Neural progenitor cell (in vitro differentiated cells): ENCODE measurements at regions not wholly inside any gene's neighbourhood (a gene's known extent, or its start where the extent isn't known, plus 50 kb on each side); places are given as distances from the start of the nearest gene placed in this dataset.

Experiments used
- DNase-seq: peaks from one replicate; pipeline ENCODE4 v3.0.0-alpha.2; 2016; ENCODE audit warnings: low spot score
- H2AFZ ChIP-seq: fragments of 200-600 bp; sonication (generic); replicated peaks from 2 replicates; pipeline ENCODE4 v1.6.1; 2016; ENCODE audit warnings: antibody characterized with exemption
- H3F3A ChIP-seq: fragments of 200-600 bp; sonication (generic); 2 replicates; pipeline ENCODE4 v1.6.1; 2016; ENCODE audit warnings: antibody characterized with exemption, low read depth
- H3K27ac ChIP-seq: fragments of 200-600 bp; sonication (generic); 2 replicates; pipeline ENCODE4 v1.5.1; 2016; ENCODE audit warnings: mild to moderate bottlenecking
- H3K27me3 ChIP-seq: fragments of 200-600 bp; sonication (generic); 2 replicates; pipeline ENCODE4 v1.6.1; 2016; ENCODE audit warnings: mild to moderate bottlenecking, moderate library complexity
- H3K36me3 ChIP-seq: fragments of 200-600 bp; sonication (generic); 2 replicates; pipeline ENCODE4 v1.5.1; 2016
- H3K4me1 ChIP-seq: fragments of 200-600 bp; sonication (generic); 2 replicates; pipeline ENCODE4 v1.6.1; 2016; ENCODE audit warnings: mixed run types
- H3K4me2 ChIP-seq: fragments of 200-600 bp; sonication (generic); 2 replicates; pipeline ENCODE4 v1.6.1; 2016
- H3K4me3 ChIP-seq: fragments of 200-600 bp; sonication (generic); 2 replicates; pipeline ENCODE4 v1.5.1; 2016
- H3K79me2 ChIP-seq: fragments of 200-600 bp; sonication (generic); 2 replicates; pipeline ENCODE4 v1.6.1; 2016; ENCODE audit warnings: low read depth
- H3K9ac ChIP-seq: fragments of 200-600 bp; sonication (generic); 2 replicates; pipeline ENCODE4 v1.6.1; 2016
- H3K9me3 ChIP-seq: fragments of 200-600 bp; sonication (generic); 2 replicates; pipeline ENCODE4 v1.5.1; 2016; ENCODE audit warnings: low read depth
- H4K20me1 ChIP-seq: fragments of 200-600 bp; sonication (generic); 2 replicates; pipeline ENCODE4 v1.6.1; 2016; ENCODE audit warnings: low read depth
- H3K27ac Mint-ChIP-seq: 3 replicates; pipeline ENCODE4 v1.8.0; 2021; ENCODE audit warnings: mixed read lengths
- H3K27me3 Mint-ChIP-seq: 2 replicates; pipeline ENCODE4 v1.8.0; 2022; ENCODE audit warnings: low read depth, mild to moderate bottlenecking, inconsistent platforms, moderate library complexity, mixed read lengths; ENCODE audit not compliant: insufficient read depth
- H3K36me3 Mint-ChIP-seq: 3 replicates; pipeline ENCODE4 v1.8.0; 2021; ENCODE audit warnings: mixed read lengths
- H3K4me1 Mint-ChIP-seq: 3 replicates; pipeline ENCODE4 v1.8.0; 2021; ENCODE audit warnings: mixed read lengths
- H3K4me3 Mint-ChIP-seq: 3 replicates; pipeline ENCODE4 v1.8.0; 2021; ENCODE audit warnings: mild to moderate bottlenecking, moderate library complexity, mixed read lengths
- H3K9me3 Mint-ChIP-seq: 3 replicates; pipeline ENCODE4 v1.8.0; 2020; ENCODE audit warnings: mixed read lengths
- EZH2 ChIP-seq: fragments of 200-600 bp; sonication (generic); IDR thresholded peaks from 2 replicates; pipeline ENCODE4 v1.6.1; 2017; ENCODE audit warnings: antibody characterized with exemption, mild to moderate bottlenecking, moderate library complexity
- EZH2phosphoT487 ChIP-seq: fragments of 200-600 bp; sonication (generic); IDR thresholded peaks from 2 replicates; pipeline ENCODE4 v1.6.1; 2017; ENCODE audit warnings: antibody characterized with exemption
- TF ChIP-seq, protein P1 (sequence below): fragments of 200-600 bp; sonication (generic); IDR thresholded peaks from 2 replicates; pipeline ENCODE4 v1.5.1; 2017; ENCODE audit warnings: antibody characterized with exemption, mild to moderate bottlenecking

DNA sequence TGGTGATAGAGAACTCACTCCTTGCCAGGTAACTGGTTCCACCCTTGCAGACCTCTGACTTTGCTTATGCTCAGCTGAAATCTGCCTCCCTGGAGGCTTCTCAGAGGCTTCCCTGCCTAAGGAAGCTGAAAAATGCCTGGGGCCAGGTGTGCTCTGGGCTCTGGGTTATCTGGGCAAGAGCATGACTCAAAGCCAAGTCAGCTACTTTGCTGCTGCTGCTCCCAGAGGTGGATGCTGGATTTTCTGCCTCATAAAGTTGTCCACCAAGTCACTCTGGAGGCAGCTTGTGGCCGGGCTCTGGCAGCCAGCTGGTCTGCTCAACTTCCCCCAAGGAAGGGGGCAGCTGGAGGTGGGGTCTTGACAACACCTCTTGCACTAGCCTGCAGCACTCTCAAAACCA, 132.7 kb downstream of the PJA1 start:
- H3K36me3 ChIP-seq: no peaks in the 10 kb centered on the region
- TF ChIP-seq, protein P1, sequence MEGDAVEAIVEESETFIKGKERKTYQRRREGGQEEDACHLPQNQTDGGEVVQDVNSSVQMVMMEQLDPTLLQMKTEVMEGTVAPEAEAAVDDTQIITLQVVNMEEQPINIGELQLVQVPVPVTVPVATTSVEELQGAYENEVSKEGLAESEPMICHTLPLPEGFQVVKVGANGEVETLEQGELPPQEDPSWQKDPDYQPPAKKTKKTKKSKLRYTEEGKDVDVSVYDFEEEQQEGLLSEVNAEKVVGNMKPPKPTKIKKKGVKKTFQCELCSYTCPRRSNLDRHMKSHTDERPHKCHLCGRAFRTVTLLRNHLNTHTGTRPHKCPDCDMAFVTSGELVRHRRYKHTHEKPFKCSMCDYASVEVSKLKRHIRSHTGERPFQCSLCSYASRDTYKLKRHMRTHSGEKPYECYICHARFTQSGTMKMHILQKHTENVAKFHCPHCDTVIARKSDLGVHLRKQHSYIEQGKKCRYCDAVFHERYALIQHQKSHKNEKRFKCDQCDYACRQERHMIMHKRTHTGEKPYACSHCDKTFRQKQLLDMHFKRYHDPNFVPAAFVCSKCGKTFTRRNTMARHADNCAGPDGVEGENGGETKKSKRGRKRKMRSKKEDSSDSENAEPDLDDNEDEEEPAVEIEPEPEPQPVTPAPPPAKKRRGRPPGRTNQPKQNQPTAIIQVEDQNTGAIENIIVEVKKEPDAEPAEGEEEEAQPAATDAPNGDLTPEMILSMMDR: no peak
- TF ChIP-seq EZH2 (no peak), EZH2phosphoT487 (no peak)
- no peaks in the 10 kb centered on the region for H3F3A ChIP-seq
- no peaks in the 10 kb centered on the region for H3K27me3 Mint-ChIP-seq
- peaks cover 29% of the 10 kb centered on the region for H3K4me1 Mint-ChIP-seq
- no peak overlapping the region for H2AFZ ChIP-seq
- H3K27ac Mint-ChIP-seq: no peak overlapping the region
- H3K4me2 ChIP-seq: no peak overlapping the region
- H3K4me3 Mint-ChIP-seq: no peak overlapping the region
- no peaks in the 10 kb centered on the region for H3K27me3 ChIP-seq
- no peak overlapping the region for H3K27ac ChIP-seq
- no peak overlapping the region for H3K4me3 ChIP-seq
- no peaks in the 10 kb centered on the region for H3K79me2 ChIP-seq
- H4K20me1 ChIP-seq: no peaks in the 10 kb centered on the region
- no peaks in the 10 kb centered on the region for H3K9me3 ChIP-seq
- H3K9ac ChIP-seq: no peak overlapping the region
- peaks cover 14% of the 10 kb centered on the region for H3K4me1 ChIP-seq
- no peaks in the 10 kb centered on the region for H3K36me3 Mint-ChIP-seq
- H3K9me3 Mint-ChIP-seq: peaks cover 2% of the 10 kb centered on the region
- DNase-seq: no peak

DNA sequence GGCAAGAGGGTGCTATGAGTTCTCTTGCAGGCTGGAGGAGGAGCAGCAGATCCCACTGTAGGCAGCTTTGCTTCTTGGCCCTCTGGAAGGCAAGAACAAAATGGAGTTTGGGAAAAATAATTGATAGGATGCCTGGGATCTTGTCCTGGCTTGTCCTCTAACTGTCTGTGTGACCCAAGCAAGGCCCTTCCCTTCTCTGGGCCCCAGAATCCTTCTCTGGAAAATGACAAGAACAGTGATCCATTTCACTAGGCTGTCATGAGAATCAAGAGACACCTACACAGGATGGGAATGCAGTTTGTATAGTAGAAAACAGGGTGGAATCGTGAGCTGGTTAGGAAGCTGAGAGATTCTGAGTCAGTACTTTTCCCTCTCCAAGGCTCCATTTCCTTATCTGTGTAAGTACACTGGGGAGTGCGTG, 133.3 kb downstream of the PJA1 start:
- H3K27me3 Mint-ChIP-seq: no peaks in the 10 kb centered on the region
- Histone ChIP-seq H3K36me3 (no peaks in the 10 kb centered on the region), H3K27ac (no peak overlapping the region), H2AFZ (no peak overlapping the region), H3K4me1 (peaks cover 10% of the 10 kb centered on the region), H3K27me3 (no peaks in the 10 kb centered on the region), H4K20me1 (no peaks in the 10 kb centered on the region), H3F3A (no peaks in the 10 kb centered on the region), H3K4me3 (no peak overlapping the region), H3K4me2 (no peak overlapping the region), H3K79me2 (no peaks in the 10 kb centered on the region), H3K9ac (no peak overlapping the region), H3K9me3 (no peaks in the 10 kb centered on the region)
- H3K9me3 Mint-ChIP-seq: no peaks in the 10 kb centered on the region
- H3K4me3 Mint-ChIP-seq: no peak overlapping the region
- H3K27ac Mint-ChIP-seq: no peak overlapping the region
- TF ChIP-seq EZH2 (no peak), EZH2phosphoT487 (no peak)
- TF ChIP-seq, protein P1: no peak
- DNase-seq: no peak
- H3K36me3 Mint-ChIP-seq: no peaks in the 10 kb centered on the region
- H3K4me1 Mint-ChIP-seq: peaks cover 25% of the 10 kb centered on the region

DNA sequence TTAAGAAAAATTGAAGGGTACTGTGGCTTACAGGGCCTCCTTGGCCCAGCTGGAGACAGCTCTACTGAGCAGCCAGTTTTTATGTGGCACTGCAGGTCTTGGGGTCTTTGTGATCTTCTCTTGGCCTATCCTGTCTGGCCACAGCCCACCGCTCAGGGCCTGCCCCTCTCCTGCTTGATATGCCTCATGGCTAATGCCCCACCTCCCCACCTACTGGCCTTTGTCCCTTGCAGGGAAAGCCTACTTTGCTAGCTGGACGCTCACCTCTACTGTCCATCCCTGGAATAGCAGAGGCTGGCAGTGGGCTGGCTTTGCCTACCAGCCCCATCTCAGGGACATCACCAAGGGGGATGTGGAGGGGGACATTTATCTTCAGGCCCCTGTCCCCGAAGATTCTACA, 134.1 kb downstream of the PJA1 start:
- H3K27ac Mint-ChIP-seq: no peak overlapping the region
- H3K36me3 Mint-ChIP-seq: no peaks in the 10 kb centered on the region
- TF ChIP-seq, protein P1: peak; percentile 41
- no peak for TF ChIP-seq EZH2
- Histone ChIP-seq H3K4me2 (no peak overlapping the region), H3K4me1 (peaks cover 6% of the 10 kb centered on the region), H4K20me1 (no peaks in the 10 kb centered on the region), H3K9ac (no peak overlapping the region), H3K4me3 (no peak overlapping the region), H3K36me3 (no peaks in the 10 kb centered on the region), H3K27me3 (no peaks in the 10 kb centered on the region), H3F3A (no peaks in the 10 kb centered on the region), H3K9me3 (no peaks in the 10 kb centered on the region), H3K79me2 (no peaks in the 10 kb centered on the region), H2AFZ (no peak overlapping the region), H3K27ac (no peak overlapping the region)
- no peak overlapping the region for H3K4me3 Mint-ChIP-seq
- H3K9me3 Mint-ChIP-seq: peaks cover 2% of the 10 kb centered on the region
- peaks cover 22% of the 10 kb centered on the region for H3K4me1 Mint-ChIP-seq
- H3K27me3 Mint-ChIP-seq: no peaks in the 10 kb centered on the region
- peak; percentile 75 for DNase-seq
